ENCODE measurements at regions not wholly inside any gene's neighbourhood (a gene's known extent, or its start where the extent isn't known, plus 50 kb on each side); places are given as distances from the start of the nearest gene placed in this dataset.

DNA sequence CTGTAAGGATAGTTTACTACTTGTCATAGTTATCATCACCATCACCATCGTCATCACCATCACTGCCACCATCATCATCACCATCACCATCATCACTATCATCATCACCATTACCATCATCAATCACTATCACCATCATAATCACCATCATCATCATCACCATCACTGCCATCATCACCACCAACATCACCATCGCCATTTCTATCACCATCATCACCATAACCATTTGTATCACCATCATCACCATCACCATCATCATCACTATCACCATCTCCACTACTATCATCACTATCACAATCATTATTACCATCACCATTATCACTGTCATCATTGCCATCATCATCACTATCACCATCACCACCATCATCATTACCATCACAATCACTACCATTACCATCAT, 655.5 kb upstream of the DEFB115 start:
- TF ChIP-seq CTCF (IDR thresholded peaks at IDR 0.05), result no peak
- no peak for TF ChIP-seq POLR2A (IDR thresholded peaks at IDR 0.05)
